HCT116 (cell line): ENCODE measurements at regions not wholly inside any gene's neighbourhood (a gene's known extent, or its start where the extent isn't known, plus 50 kb on each side); places are given as distances from the start of the nearest gene placed in this dataset.

ENCODE experiments used
- ATAC-seq: fragments of 200-7000 bp; cut with Tn5 transposase; 2 replicates; pipeline ENCODE4 v1.9.1; 2020; ENCODE audit warnings: mild to moderate bottlenecking, moderate library complexity
- BruUV-seq: library from RNA; stranded (reverse); fragments of 400-500 nt; replicated peaks from 2 replicates; lab custom pipeline; 2021; lab: Mats Ljungman, UMichigan
- CTCF ChIA-PET: fragments of 300-600 bp; sonication (Branson Sonifier 250); formaldehyde crosslinking; loops from one replicate; lab custom pipeline; 2021; ENCODE audit warnings: antibody characterized with exemption; lab: Charles Lee
- POLR2A ChIA-PET: fragments of 300-600, 350-600 bp; sonication (Branson Sonifier 250); formaldehyde crosslinking; loops from one replicate; lab custom pipeline; 2021; ENCODE audit warnings: antibody characterized with exemption; lab: Charles Lee
- RAD21 ChIA-PET, 2 experiments: fragments of 300-600 bp; sonication (Branson Sonifier 250); formaldehyde crosslinking; loops; one replicate each; lab custom pipeline; 2023; ENCODE audit warnings: low total read pairs in 2 of 2; ENCODE audit not compliant: uncharacterized antibody in 2 of 2, unreplicated experiment in 2 of 2, low non-redundant PET in 1 of 2; lab: Charles Lee
- DNase-seq: peaks from one replicate; pipeline ENCODE4 v3.0.0-alpha.2; 2010; ENCODE audit warnings: low read depth, low spot score
- H2AFZ ChIP-seq: fragments of 200-600 bp; shearing (Covaris generic), sonication (generic); 2 replicates; pipeline ENCODE4 v1.6.1; 2017; ENCODE audit warnings: low read depth, mixed run types, mixed read lengths, antibody characterized with exemption, low read length; ENCODE audit not compliant: poor library complexity, severe bottlenecking
- H3K27ac ChIP-seq: 2 replicates; pipeline ENCODE4 v1.5.1; 2012; ENCODE audit warnings: low read depth, low read length
- H3K27me3 ChIP-seq: fragments of 200-600 bp; sonication (generic); 2 replicates; pipeline ENCODE4 v1.6.1; 2016; ENCODE audit warnings: mixed run types, low read length, mixed read lengths; ENCODE audit not compliant: insufficient read depth
- H3K36me3 ChIP-seq, 2 experiments: fragments of 200-500 bp in 1 of 2; fragments of 200-600 bp in 1 of 2; sonication (Bioruptor generic) in 1 of 2; sonication (generic) in 1 of 2; 2 replicates each; pipeline versions ENCODE4 v1.5.1 to v1.6.1; 2014 to 2016; ENCODE audit warnings: low read length in 2 of 2, inconsistent platforms in 1 of 2, mixed read lengths in 1 of 2, mixed run types in 1 of 2; ENCODE audit not compliant: insufficient read depth in 2 of 2, control insufficient read depth in 1 of 2
- H3K4me1 ChIP-seq, 2 experiments: fragments of 200-600 bp in 1 of 2; sonication (generic) in 1 of 2; 2 replicates each; pipeline versions ENCODE4 v1.5.1 to v1.6.1; 2012 to 2017; ENCODE audit warnings: low read length in 2 of 2, inconsistent platforms in 1 of 2, mild to moderate bottlenecking in 1 of 2, mixed read lengths in 1 of 2, mixed run types in 1 of 2, moderate library complexity in 1 of 2; ENCODE audit not compliant: insufficient read depth in 2 of 2, control insufficient read depth in 1 of 2
- H3K4me2 ChIP-seq: fragments of 200-600 bp; sonication (generic); 2 replicates; pipeline ENCODE4 v1.6.1; 2017; ENCODE audit warnings: mixed run types, low read length, mixed read lengths
- H3K4me3 ChIP-seq, 2 experiments: fragments of 200-600 bp in 1 of 2; sonication (generic) in 1 of 2; replicated peaks in 1 of 2; 2 replicates each; pipeline ENCODE4 v1.5.1; 2011 to 2016; ENCODE audit warnings: low read length in 2 of 2, control low read depth in 1 of 2, low read depth in 1 of 2, mild to moderate bottlenecking in 1 of 2, mixed read lengths in 1 of 2, mixed run types in 1 of 2
- H3K79me2 ChIP-seq: fragments of 200-600 bp; sonication (generic); 2 replicates; pipeline ENCODE4 v1.6.1; 2017; ENCODE audit warnings: mild to moderate bottlenecking, mixed run types, low read length, moderate library complexity, mixed read lengths; ENCODE audit not compliant: insufficient read depth
- H3K9ac ChIP-seq: fragments of 200-600 bp; sonication (generic); 2 replicates; pipeline ENCODE4 v1.6.1; 2016; ENCODE audit warnings: low read length, mixed read lengths
- H3K9me2 ChIP-seq: fragments of 200-600 bp; sonication (generic), shearing (Covaris generic); 2 replicates; pipeline ENCODE4 v1.6.1; 2017; ENCODE audit warnings: mixed run types, mild to moderate bottlenecking, moderate library complexity; ENCODE audit not compliant: insufficient read depth
- H3K9me3 ChIP-seq, 2 experiments: fragments of 200-500 bp in 1 of 2; fragments of 200-600 bp in 1 of 2; sonication (Bioruptor generic) in 1 of 2; sonication (generic) in 1 of 2; 2 replicates each; pipeline ENCODE4 v1.6.1; 2014 to 2017; ENCODE audit warnings: low read length in 2 of 2, mixed read lengths in 2 of 2, inconsistent platforms in 1 of 2, low read depth in 1 of 2, mild to moderate bottlenecking in 1 of 2, mixed run types in 1 of 2, moderate library complexity in 1 of 2; ENCODE audit not compliant: control insufficient read depth in 1 of 2, insufficient read depth in 1 of 2
- H4K20me1 ChIP-seq: fragments of 200-600 bp; sonication (generic), shearing (Covaris generic); 2 replicates; pipeline ENCODE4 v1.6.1; 2017; ENCODE audit warnings: mixed run types, mild to moderate bottlenecking, moderate library complexity; ENCODE audit not compliant: insufficient read depth
- EGR1 ChIP-seq: IDR thresholded peaks from 2 replicates; pipeline ENCODE4 v1.6.1; 2012; ENCODE audit warnings: low read depth
- EZH2phosphoT487 ChIP-seq: fragments of 200-600 bp; IDR thresholded peaks from 2 replicates; pipeline ENCODE4 v1.6.1; 2018; ENCODE audit warnings: antibody characterized with exemption, borderline replicate concordance
- POLR2A ChIP-seq: IDR thresholded peaks from 2 replicates; pipeline ENCODE4 v1.7.0; 2011; ENCODE audit warnings: borderline replicate concordance; ENCODE audit not compliant: insufficient read depth, insufficient read length; ENCODE audit errors: extremely low read depth
- RAD21 ChIP-seq: IDR thresholded peaks from 2 replicates; pipeline ENCODE4 v1.6.1; 2012; ENCODE audit warnings: low read depth, mild to moderate bottlenecking
- intact Hi-C: fragments of 100-400 bp; cut with micrococcal nuclease; formaldehyde crosslinking; loops from 2 replicates; pipeline ENCODE4 v1.10.0; 2022
- TF ChIP-seq, protein P1 (sequence below), 3 experiments: fragments of 200-600 bp in 1 of 3; sonication (generic) in 1 of 3; IDR thresholded peaks in 2 of 3; conservative IDR thresholded peaks in 1 of 3; 2 replicates each; pipeline ENCODE4 v1.5.1; 2012 to 2017; ENCODE audit warnings: low read depth in 2 of 3, low read length in 2 of 3, antibody characterized with exemption in 1 of 3, borderline replicate concordance in 1 of 3, control low read depth in 1 of 3, mild to moderate bottlenecking in 1 of 3, mixed read lengths in 1 of 3, mixed run types in 1 of 3, moderate library complexity in 1 of 3; ENCODE audit not compliant: insufficient read depth in 1 of 3
- TF ChIP-seq, protein P2 (sequence below): IDR thresholded peaks from 2 replicates; pipeline ENCODE4 v1.6.1; 2012

- POLR2A ChIA-PET = interaction anchor here (1.0 kb wide), 1 partner anchor 79 kb away, joined by 3 read pairs; no protein-coding TSS in a partner anchor
These were observed 114.3 kb upstream of the SYNCRIP start for GRCh38 chr6:85756982-85757381.

More at GRCh38 chr6:85756982-85757381, 114.3 kb upstream of the SYNCRIP start:
- no peak overlapping the region for H3K9ac ChIP-seq
- H4K20me1 ChIP-seq = no peaks in the 10 kb centered on the region
- no peaks in the 10 kb centered on the region for H3K9me2 ChIP-seq
- BruUV-seq = no TSS peak
- DNase-seq (peak; percentile 22), ATAC-seq (no peak)
- ChIA-PET RAD21 (no interaction called here), CTCF (interaction anchor here (1.0 kb wide), 1 partner anchor 10 kb away, joined by 3 read pairs; no protein-coding TSS in a partner anchor)
- no peaks in the 10 kb centered on the region for H3K36me3 ChIP-seq
- no peaks in the 10 kb centered on the region for H3K9me3 ChIP-seq
- intact Hi-C loops = loop anchor here (1.0 to 5.0 kb wide), 4 partner anchors 418 to 1272 kb away; partner anchors contain the start of gene HTR1E
- no peak overlapping the region for H3K4me3 ChIP-seq
- no peaks in the 10 kb centered on the region for H3K79me2 ChIP-seq
- TF ChIP-seq, protein P1, sequence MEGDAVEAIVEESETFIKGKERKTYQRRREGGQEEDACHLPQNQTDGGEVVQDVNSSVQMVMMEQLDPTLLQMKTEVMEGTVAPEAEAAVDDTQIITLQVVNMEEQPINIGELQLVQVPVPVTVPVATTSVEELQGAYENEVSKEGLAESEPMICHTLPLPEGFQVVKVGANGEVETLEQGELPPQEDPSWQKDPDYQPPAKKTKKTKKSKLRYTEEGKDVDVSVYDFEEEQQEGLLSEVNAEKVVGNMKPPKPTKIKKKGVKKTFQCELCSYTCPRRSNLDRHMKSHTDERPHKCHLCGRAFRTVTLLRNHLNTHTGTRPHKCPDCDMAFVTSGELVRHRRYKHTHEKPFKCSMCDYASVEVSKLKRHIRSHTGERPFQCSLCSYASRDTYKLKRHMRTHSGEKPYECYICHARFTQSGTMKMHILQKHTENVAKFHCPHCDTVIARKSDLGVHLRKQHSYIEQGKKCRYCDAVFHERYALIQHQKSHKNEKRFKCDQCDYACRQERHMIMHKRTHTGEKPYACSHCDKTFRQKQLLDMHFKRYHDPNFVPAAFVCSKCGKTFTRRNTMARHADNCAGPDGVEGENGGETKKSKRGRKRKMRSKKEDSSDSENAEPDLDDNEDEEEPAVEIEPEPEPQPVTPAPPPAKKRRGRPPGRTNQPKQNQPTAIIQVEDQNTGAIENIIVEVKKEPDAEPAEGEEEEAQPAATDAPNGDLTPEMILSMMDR (IDR thresholded peaks at IDR 0.05 in 2 of 3, conservative IDR thresholded peaks at IDR 0.05 in 1 of 3; ENCODE audit: borderline replicate concordance in 1 of 3, insufficient read depth in 1 of 3, low read depth in 2 of 3, low read length in 2 of 3) = peak; percentile 26 to 52 (median 48); a peak in 4 of 6 replicates
- no peak for TF ChIP-seq EGR1
- TF ChIP-seq RAD21 = peak; percentile 72
- no peak for TF ChIP-seq POLR2A
- TF ChIP-seq, protein P2, sequence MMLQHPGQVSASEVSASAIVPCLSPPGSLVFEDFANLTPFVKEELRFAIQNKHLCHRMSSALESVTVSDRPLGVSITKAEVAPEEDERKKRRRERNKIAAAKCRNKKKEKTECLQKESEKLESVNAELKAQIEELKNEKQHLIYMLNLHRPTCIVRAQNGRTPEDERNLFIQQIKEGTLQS = no peak
- TF ChIP-seq EZH2phosphoT487 = no peak
- H3K4me1 ChIP-seq = no peaks in the 10 kb centered on the region
- H2AFZ ChIP-seq = no peak overlapping the region
- no peaks in the 10 kb centered on the region for H3K27me3 ChIP-seq
- H3K27ac ChIP-seq = no peak overlapping the region
- no peak overlapping the region for H3K4me2 ChIP-seq
